Prostate gland (tissue), 2 donors: ENCODE measurements at regions not wholly inside any gene's neighbourhood (a gene's known extent, or its start where the extent isn't known, plus 50 kb on each side); places are given as distances from the start of the nearest gene placed in this dataset.

Source experiments
- DNase-seq: peaks from one replicate; pipeline ENCODE4 v3.0.0-alpha.2; 2019; ENCODE audit warnings: low spot score
- H3K27ac ChIP-seq, 2 donors: fragments of 200-600 bp; sonication (generic); 2 replicates each; pipeline ENCODE4 v1.5.1; 2017 to 2019
- H3K27me3 ChIP-seq: fragments of 200-600 bp; sonication (generic); replicated peaks from 2 replicates; pipeline ENCODE4 v1.5.1; 2019; ENCODE audit not compliant: insufficient read depth
- H3K36me3 ChIP-seq, 2 donors: fragments of 200-600 bp; sonication (generic); 1 replicate in 1 of 2; 2 replicates in 1 of 2; pipeline versions ENCODE4 v1.5.1 to v1.8.1; 2017 to 2019
- H3K4me1 ChIP-seq: fragments of 200-600 bp; sonication (generic); replicated peaks from 2 replicates; pipeline ENCODE4 v1.5.1; 2019
- H3K4me3 ChIP-seq, 2 donors: fragments of 200-600 bp; sonication (generic); 2 replicates each; pipeline ENCODE4 v1.5.1; 2017 to 2019
- H3K9me3 ChIP-seq: fragments of 200-600 bp; sonication (generic); 2 replicates; pipeline ENCODE4 v1.5.1; 2017
- POLR2A ChIP-seq: fragments of 450-650 bp; IDR thresholded peaks from one replicate; pipeline ENCODE4 v1.6.1; 2016; ENCODE audit warnings: antibody characterized with exemption, mild to moderate bottlenecking
- POLR2AphosphoS5 ChIP-seq: sonication (generic); formaldehyde crosslinking; IDR thresholded peaks from one replicate; pipeline ENCODE4 v1.6.1; 2017; ENCODE audit warnings: antibody characterized with exemption
- WGBS: methylation state at CpG from one replicate; pipeline ENCODE4 v1.1.5; 2018; 5-methylcytosine and 5-hydroxymethylcytosine counted together
- intact Hi-C: fragments of 100-400 bp; cut with DNase I; formaldehyde crosslinking; loops from one replicate; pipeline ENCODE4 v1.14.2; 2022
- TF ChIP-seq, protein P1 (sequence below), 4 experiments: fragments of 200-600 bp in 2 of 4; fragments of 450-650 bp in 2 of 4; sonication (generic) in 2 of 4; IDR thresholded peaks; 1 replicate in 3 of 4; 2 replicates in 1 of 4; pipeline ENCODE4 v1.5.1; 2016 to 2019; ENCODE audit warnings: antibody characterized with exemption in 4 of 4, mild to moderate bottlenecking in 2 of 4, moderate library complexity in 2 of 4

DNA sequence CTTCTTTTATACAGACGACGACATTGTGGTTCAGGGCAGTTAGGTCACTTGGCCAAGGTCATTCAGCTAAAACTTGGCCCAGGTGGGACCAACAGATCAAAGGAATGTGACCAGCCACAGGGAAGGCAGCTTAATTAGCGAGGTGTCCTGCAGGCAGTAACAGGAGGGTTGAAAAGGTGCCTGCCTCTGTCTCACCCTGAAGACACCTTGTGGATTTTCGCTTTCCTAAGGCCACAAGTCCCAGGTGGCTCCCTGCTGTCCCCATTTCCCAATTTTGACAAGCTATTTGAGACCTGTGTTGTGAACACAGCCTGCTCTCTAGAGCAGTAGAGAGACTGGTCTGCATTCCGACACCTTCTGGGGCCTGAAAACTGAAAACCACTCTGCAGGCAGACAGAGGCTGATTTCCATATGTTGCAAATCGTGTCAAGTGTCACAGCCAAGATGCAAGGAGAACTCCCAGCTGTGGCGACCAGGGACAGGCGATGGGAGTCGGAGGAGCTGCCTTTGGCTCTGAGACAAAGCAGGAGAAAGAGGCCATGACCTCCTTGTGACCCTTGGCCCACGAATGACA lies 593.1 kb upstream of the CDH5 start:
- H3K4me1 ChIP-seq, result no peaks in the 10 kb centered on the region
- peak overlapping the region in 1 of 2 donors; percentile 76 for H3K27ac ChIP-seq
- TF ChIP-seq POLR2A, result no peak
- TF ChIP-seq, protein P1, sequence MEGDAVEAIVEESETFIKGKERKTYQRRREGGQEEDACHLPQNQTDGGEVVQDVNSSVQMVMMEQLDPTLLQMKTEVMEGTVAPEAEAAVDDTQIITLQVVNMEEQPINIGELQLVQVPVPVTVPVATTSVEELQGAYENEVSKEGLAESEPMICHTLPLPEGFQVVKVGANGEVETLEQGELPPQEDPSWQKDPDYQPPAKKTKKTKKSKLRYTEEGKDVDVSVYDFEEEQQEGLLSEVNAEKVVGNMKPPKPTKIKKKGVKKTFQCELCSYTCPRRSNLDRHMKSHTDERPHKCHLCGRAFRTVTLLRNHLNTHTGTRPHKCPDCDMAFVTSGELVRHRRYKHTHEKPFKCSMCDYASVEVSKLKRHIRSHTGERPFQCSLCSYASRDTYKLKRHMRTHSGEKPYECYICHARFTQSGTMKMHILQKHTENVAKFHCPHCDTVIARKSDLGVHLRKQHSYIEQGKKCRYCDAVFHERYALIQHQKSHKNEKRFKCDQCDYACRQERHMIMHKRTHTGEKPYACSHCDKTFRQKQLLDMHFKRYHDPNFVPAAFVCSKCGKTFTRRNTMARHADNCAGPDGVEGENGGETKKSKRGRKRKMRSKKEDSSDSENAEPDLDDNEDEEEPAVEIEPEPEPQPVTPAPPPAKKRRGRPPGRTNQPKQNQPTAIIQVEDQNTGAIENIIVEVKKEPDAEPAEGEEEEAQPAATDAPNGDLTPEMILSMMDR (IDR thresholded peaks at IDR 0.05), result no peak
- no peak for TF ChIP-seq POLR2AphosphoS5
- intact Hi-C loops, result no loop called here
- DNase-seq, result no peak
- H3K27me3 ChIP-seq, result no peaks in the 10 kb centered on the region
- H3K36me3 ChIP-seq, result no peaks in the 10 kb centered on the region
- 59% methylated on average over 9 of the region's 10 CpGs for WGBS
- H3K9me3 ChIP-seq, result no peaks in the 10 kb centered on the region
- H3K4me3 ChIP-seq, result no peak overlapping the region

DNA sequence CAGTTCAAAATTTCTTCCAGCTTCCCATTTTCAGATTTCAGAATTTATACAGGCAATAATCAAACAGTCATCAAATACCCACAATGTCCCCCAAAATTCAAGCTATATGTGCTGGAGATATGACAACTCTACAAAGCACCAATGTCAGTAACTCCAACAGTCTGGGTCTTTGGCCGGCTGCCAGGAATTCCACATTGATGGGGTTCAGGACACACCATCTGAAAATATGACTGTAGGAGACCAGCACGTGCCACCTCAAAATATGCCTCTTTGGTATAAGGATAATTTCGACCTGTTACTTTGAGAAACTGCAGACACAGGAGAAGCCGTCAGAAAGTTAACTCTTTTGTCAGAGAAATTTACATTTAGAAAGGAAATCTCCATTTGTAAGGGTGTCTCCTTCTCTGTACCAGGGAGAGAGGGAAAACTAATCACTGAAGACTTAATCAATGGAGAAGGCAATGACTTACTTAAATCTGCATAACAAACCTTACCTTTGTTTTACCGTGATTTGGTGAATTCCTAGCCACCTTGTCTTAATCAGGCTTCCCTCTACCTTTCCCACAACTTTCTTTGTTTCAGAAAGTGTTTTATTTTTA lies 594.3 kb upstream of the CDH5 start:
- Histone ChIP-seq H3K36me3 (no peaks in the 10 kb centered on the region), H3K4me1 (no peaks in the 10 kb centered on the region), H3K27me3 (no peaks in the 10 kb centered on the region), H3K9me3 (no peaks in the 10 kb centered on the region), H3K4me3 (no peak overlapping the region), H3K27ac (peak overlapping the region; percentile 33 to 76)
- no peak for DNase-seq
- 78% methylated on average over 5 of the region's 5 CpGs for WGBS
- intact Hi-C loops, result no loop called here
- TF ChIP-seq, protein P1 (IDR thresholded peaks at IDR 0.05), result no peak
- TF ChIP-seq POLR2A, result no peak
- TF ChIP-seq POLR2AphosphoS5, result no peak

DNA sequence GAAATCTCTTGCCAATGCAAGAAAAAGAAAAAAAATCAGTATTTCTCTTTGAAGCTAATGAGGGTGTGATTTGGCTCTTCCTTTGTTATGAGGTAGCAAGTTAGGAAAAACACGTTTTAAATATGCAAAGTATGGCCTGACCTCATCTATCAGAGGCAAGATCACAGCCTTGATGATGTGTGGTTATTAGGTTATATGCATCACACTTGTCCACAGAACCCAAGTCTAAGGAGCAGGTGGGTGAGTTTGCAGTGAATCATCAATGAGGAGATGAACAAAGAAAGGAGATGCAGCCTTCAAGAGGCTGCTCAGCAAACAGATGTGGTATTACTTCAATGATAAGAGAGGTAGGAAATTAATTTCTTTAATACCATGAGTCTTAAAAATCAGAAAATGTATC lies 594.8 kb upstream of the CDH5 start:
- intact Hi-C loops, result no loop called here
- Histone ChIP-seq H3K4me3 (no peak overlapping the region), H3K27ac (no peak overlapping the region), H3K4me1 (no peaks in the 10 kb centered on the region), H3K9me3 (no peaks in the 10 kb centered on the region), H3K27me3 (no peaks in the 10 kb centered on the region), H3K36me3 (no peaks in the 10 kb centered on the region)
- WGBS, result 31% methylated on average over 1 of the region's 1 CpG
- no peak for DNase-seq
- TF ChIP-seq POLR2AphosphoS5, result no peak

DNA sequence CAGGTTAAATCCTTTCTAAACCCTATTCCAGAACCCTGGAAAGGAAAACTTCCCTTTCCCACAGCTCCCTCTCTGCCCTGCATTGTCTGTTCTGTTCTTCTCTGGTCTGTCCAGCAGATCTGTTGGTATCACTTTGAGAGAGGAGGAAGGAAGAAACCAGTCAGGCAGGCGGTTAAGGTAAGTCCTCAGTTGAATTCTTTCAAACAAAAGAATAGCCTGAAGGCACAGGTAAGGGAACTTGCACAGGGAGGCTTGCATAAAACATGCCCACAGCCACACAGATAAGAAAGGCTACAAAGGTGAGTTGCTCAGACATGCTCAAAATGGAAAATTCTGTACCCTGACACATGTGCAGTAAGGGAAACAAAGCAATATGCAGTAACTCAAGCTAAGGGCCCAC lies 595.7 kb upstream of the CDH5 start:
- no peak for TF ChIP-seq POLR2AphosphoS5
- TF ChIP-seq, protein P1 (IDR thresholded peaks at IDR 0.05), result no peak
- no peak for TF ChIP-seq POLR2A
- Histone ChIP-seq H3K27ac (no peak overlapping the region), H3K4me1 (no peaks in the 10 kb centered on the region), H3K27me3 (no peaks in the 10 kb centered on the region), H3K36me3 (no peaks in the 10 kb centered on the region), H3K4me3 (no peak overlapping the region), H3K9me3 (no peaks in the 10 kb centered on the region)
- no peak for DNase-seq
- WGBS, result 89% methylated on average over 1 of the region's 1 CpG
- intact Hi-C loops, result no loop called here

DNA sequence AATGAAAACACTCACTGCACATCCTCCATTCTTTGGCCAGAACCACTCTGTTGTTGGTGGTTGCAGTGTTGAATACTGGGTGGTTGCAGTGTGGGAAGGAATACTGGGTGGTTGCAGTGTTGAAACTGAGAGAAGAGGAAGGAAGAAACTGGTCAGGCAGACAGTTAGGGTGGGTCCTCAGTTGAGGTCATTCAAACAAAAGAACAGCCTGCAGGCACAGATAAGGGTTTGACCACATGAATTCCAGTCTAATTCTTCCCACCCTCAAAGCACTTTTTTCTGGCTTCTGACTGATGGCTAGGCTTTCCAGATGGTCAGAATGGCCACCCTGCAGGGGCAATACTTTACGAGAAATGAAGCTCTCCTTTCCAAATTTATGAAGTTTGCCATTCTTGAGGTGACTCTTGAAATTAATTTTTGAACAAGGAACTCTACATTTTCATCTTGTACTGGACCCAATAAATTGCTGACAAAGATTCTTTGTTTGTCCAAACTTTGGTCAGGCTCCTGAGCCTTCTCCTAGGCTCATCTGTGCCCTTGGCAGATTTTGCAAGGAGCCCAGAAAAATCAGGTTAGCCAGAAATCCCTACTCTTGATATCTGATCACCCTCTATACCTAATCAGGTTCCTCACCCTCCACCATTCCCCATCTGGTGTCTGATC lies 596.6 kb upstream of the CDH5 start:
- intact Hi-C loops, result no loop called here
- Histone ChIP-seq H3K36me3 (no peaks in the 10 kb centered on the region), H3K9me3 (no peaks in the 10 kb centered on the region), H3K4me3 (no peak overlapping the region), H3K4me1 (no peaks in the 10 kb centered on the region), H3K27ac (no peak overlapping the region), H3K27me3 (no peaks in the 10 kb centered on the region)
- 91% methylated on average over 1 of the region's 1 CpG for WGBS
- DNase-seq, result no peak
- TF ChIP-seq, protein P1 (IDR thresholded peaks at IDR 0.05), result no peak
- TF ChIP-seq POLR2AphosphoS5 (no peak), POLR2A (no peak)
